C4-2B (cell line): ENCODE measurements at regions not wholly inside any gene's neighbourhood (a gene's known extent, or its start where the extent isn't known, plus 50 kb on each side); places are given as distances from the start of the nearest gene placed in this dataset.
"Not testable (repeated sequence)": the region's sequence is repeated elsewhere in the genome, so short reads cannot be mapped to it uniquely, and the experiment has no call there.

Experiments
- H3K27ac ChIP-seq: fragments of 450-650 bp; 2 replicates; pipeline ENCODE4 v1.5.1; 2017
- CTCF ChIP-seq: fragments of 450-650 bp; conservative IDR thresholded peaks from 2 replicates; pipeline ENCODE4 v1.5.1; 2017; ENCODE audit warnings: mild to moderate bottlenecking
- ZFX ChIP-seq: fragments of 450-650 bp; IDR thresholded peaks from 2 replicates; pipeline ENCODE4 v1.6.1; 2017

GRCh38 chr4:187086151-187086550 is 362.5 kb upstream of the FAT1 start:
- no peak overlapping the region for H3K27ac ChIP-seq
- no peak for TF ChIP-seq ZFX
- no peak for TF ChIP-seq CTCF

GRCh38 chr4:187088070-187088799 is 364.6 kb upstream of the FAT1 start:
- no peak for TF ChIP-seq CTCF
- TF ChIP-seq ZFX = no peak
- no peak overlapping the region for H3K27ac ChIP-seq

GRCh38 chr4:187090401-187090800 is 366.7 kb upstream of the FAT1 start:
- no peak overlapping the region for H3K27ac ChIP-seq
- TF ChIP-seq CTCF (no peak), ZFX (no peak)

- H3K27ac ChIP-seq = not testable (repeated sequence)
Observed at GRCh38 chr4:187090832-187091231, 367.2 kb upstream of the FAT1 start.

- TF ChIP-seq CTCF (no peak), ZFX (no peak)
- no peak overlapping the region for H3K27ac ChIP-seq
Observed at GRCh38 chr4:187094144-187094543, 370.5 kb upstream of the FAT1 start.

- no peak for TF ChIP-seq ZFX
- TF ChIP-seq CTCF = no peak
- H3K27ac ChIP-seq = no peak overlapping the region
Observed at GRCh38 chr4:187098429-187098828, 374.8 kb upstream of the FAT1 start.

GRCh38 chr4:187103351-187103750 is 379.7 kb upstream of the FAT1 start:
- H3K27ac ChIP-seq = no peak overlapping the region
- TF ChIP-seq CTCF (no peak), ZFX (no peak)

- no peak overlapping the region for H3K27ac ChIP-seq
- TF ChIP-seq CTCF (no peak), ZFX (no peak)
Observed at GRCh38 chr4:187108845-187109244, 385.2 kb upstream of the FAT1 start.
